ENCODE measurements at regions not wholly inside any gene's neighbourhood (a gene's known extent, or its start where the extent isn't known, plus 50 kb on each side); places are given as distances from the start of the nearest gene placed in this dataset.

DNA sequence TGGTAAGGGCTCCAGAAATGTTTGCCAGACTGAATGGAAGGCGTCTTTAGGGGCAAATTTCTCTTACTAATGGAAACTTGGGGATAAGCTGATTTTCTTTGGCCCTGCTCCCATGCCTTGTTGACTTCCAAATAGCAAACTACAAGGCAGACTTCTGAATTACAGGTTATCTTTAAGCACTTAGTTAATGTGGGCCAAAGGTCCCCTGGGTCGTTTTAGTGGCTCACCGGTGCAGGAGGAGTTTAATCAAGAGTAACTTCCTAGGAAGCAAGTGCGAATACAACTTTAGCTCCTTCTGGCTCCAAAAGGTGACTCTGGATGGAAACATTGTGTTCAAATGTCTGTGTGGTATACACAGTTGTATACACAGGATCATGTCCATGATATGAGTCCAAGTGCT lies 323.6 kb downstream of the SLITRK2 start:
- no peak overlapping the region for H2AFZ ChIP-seq (ENCODE audit: low read depth, low read length)
- ATAC-seq (ENCODE audit: insufficient read depth, low read depth) (no peak), DNase-seq (no peak)
- H3K4me3 ChIP-seq (ENCODE audit: low read depth in 1 of 2, low read length in 2 of 2), result no peak overlapping the region
- no peaks in the 10 kb centered on the region for H3K36me3 ChIP-seq (ENCODE audit: insufficient read depth, low read length)
- no peaks in the 10 kb centered on the region for H3K9me3 ChIP-seq (ENCODE audit: insufficient read depth, low read length, severe bottlenecking)
- H3K27me3 ChIP-seq (ENCODE audit: insufficient read depth, low read length, poor library complexity), result no peaks in the 10 kb centered on the region
- no peak overlapping the region for H3K27ac ChIP-seq (ENCODE audit: low read length)
- no peaks in the 10 kb centered on the region for H3K79me2 ChIP-seq (ENCODE audit: insufficient read depth, low read length)
- no peaks in the 10 kb centered on the region for H4K20me1 ChIP-seq (ENCODE audit: insufficient read depth, low read length)
- TF ChIP-seq, protein P1, sequence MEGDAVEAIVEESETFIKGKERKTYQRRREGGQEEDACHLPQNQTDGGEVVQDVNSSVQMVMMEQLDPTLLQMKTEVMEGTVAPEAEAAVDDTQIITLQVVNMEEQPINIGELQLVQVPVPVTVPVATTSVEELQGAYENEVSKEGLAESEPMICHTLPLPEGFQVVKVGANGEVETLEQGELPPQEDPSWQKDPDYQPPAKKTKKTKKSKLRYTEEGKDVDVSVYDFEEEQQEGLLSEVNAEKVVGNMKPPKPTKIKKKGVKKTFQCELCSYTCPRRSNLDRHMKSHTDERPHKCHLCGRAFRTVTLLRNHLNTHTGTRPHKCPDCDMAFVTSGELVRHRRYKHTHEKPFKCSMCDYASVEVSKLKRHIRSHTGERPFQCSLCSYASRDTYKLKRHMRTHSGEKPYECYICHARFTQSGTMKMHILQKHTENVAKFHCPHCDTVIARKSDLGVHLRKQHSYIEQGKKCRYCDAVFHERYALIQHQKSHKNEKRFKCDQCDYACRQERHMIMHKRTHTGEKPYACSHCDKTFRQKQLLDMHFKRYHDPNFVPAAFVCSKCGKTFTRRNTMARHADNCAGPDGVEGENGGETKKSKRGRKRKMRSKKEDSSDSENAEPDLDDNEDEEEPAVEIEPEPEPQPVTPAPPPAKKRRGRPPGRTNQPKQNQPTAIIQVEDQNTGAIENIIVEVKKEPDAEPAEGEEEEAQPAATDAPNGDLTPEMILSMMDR (IDR thresholded peaks at IDR 0.05; ENCODE audit: borderline replicate concordance, extremely low read depth, low read length, poor library complexity, severe bottlenecking), result no peak
- no peak for TF ChIP-seq EZH2 (IDR thresholded peaks at IDR 0.05; ENCODE audit: borderline replicate concordance, low read depth, low read length, severe bottlenecking)
- H3K4me2 ChIP-seq (ENCODE audit: insufficient read depth, low read length), result no peak overlapping the region
- H3K9ac ChIP-seq (ENCODE audit: low read depth, low read length), result no peak overlapping the region
- H3K4me1 ChIP-seq (ENCODE audit: insufficient read depth, low read length), result no peaks in the 10 kb centered on the region

GRCh38 chrX:146144039-146144438 lies 326.4 kb downstream of the SLITRK2 start:
- H4K20me1 ChIP-seq (ENCODE audit: insufficient read depth, low read length), result no peaks in the 10 kb centered on the region
- H3K4me1 ChIP-seq (ENCODE audit: insufficient read depth, low read length), result no peaks in the 10 kb centered on the region
- H3K36me3 ChIP-seq (ENCODE audit: insufficient read depth, low read length), result no peaks in the 10 kb centered on the region
- no peak overlapping the region for H3K9ac ChIP-seq (ENCODE audit: low read depth, low read length)
- ATAC-seq (ENCODE audit: insufficient read depth, low read depth) (no peak), DNase-seq (no peak)
- H3K79me2 ChIP-seq (ENCODE audit: insufficient read depth, low read length), result no peaks in the 10 kb centered on the region
- H3K9me3 ChIP-seq (ENCODE audit: insufficient read depth, low read length, severe bottlenecking), result no peaks in the 10 kb centered on the region
- H2AFZ ChIP-seq (ENCODE audit: low read depth, low read length), result no peak overlapping the region
- no peak overlapping the region for H3K4me3 ChIP-seq (ENCODE audit: low read depth in 1 of 2, low read length in 2 of 2)
- H3K4me2 ChIP-seq (ENCODE audit: insufficient read depth, low read length), result no peak overlapping the region
- H3K27ac ChIP-seq (ENCODE audit: low read length), result no peak overlapping the region
- no peaks in the 10 kb centered on the region for H3K27me3 ChIP-seq (ENCODE audit: insufficient read depth, low read length, poor library complexity)
- TF ChIP-seq, protein P1 (IDR thresholded peaks at IDR 0.05; ENCODE audit: borderline replicate concordance, extremely low read depth, low read length, poor library complexity, severe bottlenecking), result no peak
- TF ChIP-seq EZH2 (IDR thresholded peaks at IDR 0.05; ENCODE audit: borderline replicate concordance, low read depth, low read length, severe bottlenecking), result no peak

DNA sequence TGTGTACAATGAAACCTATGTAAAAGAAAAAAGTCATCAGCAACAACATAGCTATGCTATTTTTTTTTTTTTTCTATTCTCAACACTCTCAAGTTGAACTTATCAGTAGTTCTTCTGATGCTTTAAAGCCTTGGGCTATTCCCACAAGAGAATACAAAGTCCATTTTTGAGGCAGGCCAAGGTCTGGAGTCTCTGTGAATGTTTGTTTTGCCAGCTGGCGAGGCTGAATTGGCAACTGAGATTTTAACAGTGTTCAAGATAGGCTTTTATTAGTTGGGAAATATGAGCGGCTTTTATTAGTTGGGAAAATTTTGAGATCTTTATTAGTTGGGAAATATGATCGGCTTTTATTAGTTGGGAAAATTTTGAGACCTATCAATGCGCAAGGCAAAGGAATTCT lies 336.6 kb downstream of the SLITRK2 start:
- no peak for ATAC-seq (ENCODE audit: insufficient read depth, low read depth)
- H3K4me3 ChIP-seq (ENCODE audit: low read depth in 1 of 2, low read length in 2 of 2), result no peak overlapping the region
- no peak for TF ChIP-seq EZH2 (IDR thresholded peaks at IDR 0.05; ENCODE audit: borderline replicate concordance, low read depth, low read length, severe bottlenecking)
- TF ChIP-seq, protein P1 (IDR thresholded peaks at IDR 0.05; ENCODE audit: borderline replicate concordance, extremely low read depth, low read length, poor library complexity, severe bottlenecking), result no peak

More for the DNA sequence above, 336.6 kb downstream of the SLITRK2 start:
- DNase-seq, result no peak
- Histone ChIP-seq H3K9me3 (ENCODE audit: insufficient read depth, low read length, severe bottlenecking) (no peaks in the 10 kb centered on the region), H3K27ac (ENCODE audit: low read length) (no peak overlapping the region), H3K36me3 (ENCODE audit: insufficient read depth, low read length) (no peaks in the 10 kb centered on the region), H2AFZ (ENCODE audit: low read depth, low read length) (no peak overlapping the region), H3K4me1 (ENCODE audit: insufficient read depth, low read length) (no peaks in the 10 kb centered on the region), H4K20me1 (ENCODE audit: insufficient read depth, low read length) (no peaks in the 10 kb centered on the region), H3K27me3 (ENCODE audit: insufficient read depth, low read length, poor library complexity) (no peaks in the 10 kb centered on the region), H3K9ac (ENCODE audit: low read depth, low read length) (no peak overlapping the region), H3K79me2 (ENCODE audit: insufficient read depth, low read length) (no peaks in the 10 kb centered on the region), H3K4me2 (ENCODE audit: insufficient read depth, low read length) (no peak overlapping the region)

Data from DND-41 (cell line).